Keratinocyte (primary cell): ENCODE measurements at regions not wholly inside any gene's neighbourhood (a gene's known extent, or its start where the extent isn't known, plus 50 kb on each side); places are given as distances from the start of the nearest gene placed in this dataset.

Experiments used
- DNase-seq: peaks from one replicate; pipeline ENCODE4 v3.0.0-alpha.2; 2011; ENCODE audit warnings: low read depth, missing footprints, low spot score
- FAIRE-seq: peaks from 2 replicates; lab custom pipeline; 2011; peaks lifted over from hg19 to GRCh38; lab: Jason Lieb, UNC
- H2AFZ ChIP-seq: 2 replicates; pipeline ENCODE4 v1.6.0; 2012; ENCODE audit warnings: low read length, control low read depth, inconsistent platforms; ENCODE audit not compliant: control insufficient read depth
- H3K27ac ChIP-seq: 2 replicates; pipeline ENCODE4 v1.5.1; 2011; ENCODE audit warnings: low read length; ENCODE audit not compliant: control insufficient read depth, insufficient read depth
- H3K27me3 ChIP-seq: 3 replicates; pipeline ENCODE4 v1.6.0; 2011; ENCODE audit warnings: low read length; ENCODE audit not compliant: control insufficient read depth, insufficient read depth; ENCODE audit errors: extremely low read depth
- H3K36me3 ChIP-seq, 2 experiments: 2 replicates in 1 of 2; 3 replicates in 1 of 2; pipeline ENCODE4 v1.5.1; 2011; ENCODE audit warnings: low read length in 2 of 2, mild to moderate bottlenecking in 1 of 2; ENCODE audit not compliant: control insufficient read depth in 2 of 2, insufficient read depth in 2 of 2; ENCODE audit errors: extremely low read depth in 1 of 2
- H3K4me1 ChIP-seq: 3 replicates; pipeline ENCODE4 v1.5.1; 2011; ENCODE audit warnings: low read length; ENCODE audit not compliant: control insufficient read depth, insufficient read depth; ENCODE audit errors: extremely low read depth
- H3K4me2 ChIP-seq: 3 replicates; pipeline ENCODE4 v1.6.0; 2011; ENCODE audit warnings: low read depth, low read length; ENCODE audit not compliant: control insufficient read depth, insufficient read depth; ENCODE audit errors: extremely low read depth
- H3K4me3 ChIP-seq, 3 experiments: fragments of 200-600 bp in 1 of 3; sonication (generic) in 1 of 3; 2 replicates in 2 of 3; 3 replicates in 1 of 3; pipeline ENCODE4 v1.5.1; 2011 to 2016; ENCODE audit warnings: low read length in 3 of 3, mild to moderate bottlenecking in 3 of 3, control low read depth in 2 of 3, inconsistent platforms in 1 of 3, low read depth in 1 of 3, mixed read lengths in 1 of 3, mixed run types in 1 of 3, moderate library complexity in 1 of 3; ENCODE audit not compliant: control insufficient read depth in 2 of 3, insufficient read depth in 2 of 3; ENCODE audit errors: extremely low read depth in 1 of 3
- H3K79me2 ChIP-seq: 2 replicates; pipeline ENCODE4 v1.6.0; 2012; ENCODE audit warnings: low read length; ENCODE audit not compliant: control insufficient read depth, insufficient read depth
- H3K9ac ChIP-seq: 3 replicates; pipeline ENCODE4 v1.6.0; 2011; ENCODE audit warnings: low read length; ENCODE audit not compliant: control insufficient read depth, insufficient read depth; ENCODE audit errors: extremely low read depth
- H3K9me1 ChIP-seq: 3 replicates; pipeline ENCODE4 v1.6.0; 2011; ENCODE audit warnings: low read length; ENCODE audit not compliant: control insufficient read depth, insufficient read depth; ENCODE audit errors: extremely low read depth
- H3K9me3 ChIP-seq: 2 replicates; pipeline ENCODE4 v1.5.1; 2012; ENCODE audit warnings: low read depth, low read length; ENCODE audit not compliant: control insufficient read depth
- H4K20me1 ChIP-seq: 3 replicates; pipeline ENCODE4 v1.6.0; 2011; ENCODE audit warnings: low read length; ENCODE audit not compliant: control insufficient read depth, insufficient read depth; ENCODE audit errors: extremely low read depth
- CTCF ChIP-seq, 3 experiments: IDR thresholded peaks in 1 of 3; conservative IDR thresholded peaks in 1 of 3; optimal IDR thresholded peaks in 1 of 3; 2 replicates in 2 of 3; 3 replicates in 1 of 3; pipeline versions ENCODE3 to v1.5.1; 2011; ENCODE audit warnings: low read length in 3 of 3, mild to moderate bottlenecking in 3 of 3, moderate library complexity in 2 of 3, control low read depth in 1 of 3, inconsistent platforms in 1 of 3; ENCODE audit not compliant: insufficient read depth in 2 of 3; ENCODE audit errors: extremely low read depth in 1 of 3
- EZH2 ChIP-seq: IDR thresholded peaks from one replicate; pipeline ENCODE4 v1.6.1; 2012; ENCODE audit warnings: inconsistent platforms, mild to moderate bottlenecking, low read length, moderate library complexity
- dilution Hi-C: fragments of 300-500 bp; cut with MboI; formaldehyde crosslinking; loops from one replicate; pipeline ENCODE4 v1.7.0; 2020; ENCODE audit warnings: low sequenced_read_pairs; ENCODE audit not compliant: extremely low pct_ligation_motif_present

GRCh38 chr21:35244514-35244913 lies 195.4 kb upstream of the RUNX1 start:
- H3K4me1 ChIP-seq, result peaks cover 9% of the 10 kb centered on the region
- TF ChIP-seq CTCF (optimal IDR thresholded peaks at IDR 0.05 in 1 of 3, IDR thresholded peaks at IDR 0.05 in 1 of 3, conservative IDR thresholded peaks at IDR 0.05 in 1 of 3; ENCODE audit: extremely low read depth in 1 of 3, insufficient read depth in 2 of 3, low read length in 3 of 3) (no peak), EZH2 (no peak)
- no peaks in the 10 kb centered on the region for H3K9me1 ChIP-seq
- no peak overlapping the region for H2AFZ ChIP-seq
- dilution Hi-C loops, result no loop called here
- H3K9ac ChIP-seq, result no peak overlapping the region
- H3K4me3 ChIP-seq, result no peak overlapping the region
- H3K79me2 ChIP-seq, result no peaks in the 10 kb centered on the region
- H3K27ac ChIP-seq, result no peak overlapping the region
- H3K9me3 ChIP-seq, result no peaks in the 10 kb centered on the region
- H4K20me1 ChIP-seq, result no peaks in the 10 kb centered on the region
- no peaks in the 10 kb centered on the region for H3K36me3 ChIP-seq
- no peak for DNase-seq
- FAIRE-seq, result no peak
- H3K27me3 ChIP-seq, result no peaks in the 10 kb centered on the region
- no peak overlapping the region for H3K4me2 ChIP-seq

- no peak overlapping the region for H3K27ac ChIP-seq
- H3K4me2 ChIP-seq, result no peak overlapping the region
- H3K79me2 ChIP-seq, result no peaks in the 10 kb centered on the region
- peaks cover 8% of the 10 kb centered on the region for H3K4me1 ChIP-seq
- H3K9ac ChIP-seq, result no peak overlapping the region
- no peak for TF ChIP-seq EZH2
- no peak for TF ChIP-seq CTCF (optimal IDR thresholded peaks at IDR 0.05 in 1 of 3, IDR thresholded peaks at IDR 0.05 in 1 of 3, conservative IDR thresholded peaks at IDR 0.05 in 1 of 3; ENCODE audit: extremely low read depth in 1 of 3, insufficient read depth in 2 of 3, low read length in 3 of 3)
- H3K27me3 ChIP-seq, result no peaks in the 10 kb centered on the region
- H3K9me3 ChIP-seq, result no peaks in the 10 kb centered on the region
- no peak overlapping the region for H3K4me3 ChIP-seq
- H3K36me3 ChIP-seq, result no peaks in the 10 kb centered on the region
- no peaks in the 10 kb centered on the region for H4K20me1 ChIP-seq
- FAIRE-seq, result peak; percentile 67
- no peak overlapping the region for H2AFZ ChIP-seq
- dilution Hi-C loops, result no loop called here
- no peak for DNase-seq
- H3K9me1 ChIP-seq, result no peaks in the 10 kb centered on the region
Measured at GRCh38 chr21:35243171-35243570, 194.1 kb upstream of the RUNX1 start.
